B cell (primary cell): ENCODE measurements at regions not wholly inside any gene's neighbourhood (a gene's known extent, or its start where the extent isn't known, plus 50 kb on each side); places are given as distances from the start of the nearest gene placed in this dataset.

ENCODE experiments used
- ATAC-seq: fragments of 200-7000 bp; cut with Tn5 transposase; one replicate; pipeline ENCODE4 v1.10.0; 2021; ENCODE audit warnings: low read depth, mild to moderate bottlenecking, moderate number of reproducible peaks, moderate library complexity
- CTCF ChIA-PET: fragments of 350-600 bp; sonication (Branson Sonifier 250); formaldehyde crosslinking; loops from one replicate; lab custom pipeline; 2021; ENCODE audit warnings: antibody characterized with exemption, inconsistent platforms; lab: Charles Lee
- POLR2A ChIA-PET: fragments of 350-600 bp; sonication (Branson Sonifier 250); formaldehyde crosslinking; loops from one replicate; lab custom pipeline; 2021; ENCODE audit warnings: antibody characterized with exemption; lab: Charles Lee
- DNase-seq: peaks from one replicate; pipeline ENCODE4 v3.0.0; 2013
- H2AFZ ChIP-seq: 2 replicates; pipeline ENCODE4 v1.6.1; 2012; ENCODE audit warnings: mild to moderate bottlenecking, low read depth, low read length; ENCODE audit not compliant: insufficient read depth, poor library complexity, severe bottlenecking
- H3K27ac ChIP-seq, 2 donors: 1 replicate in 1 of 2; 2 replicates in 1 of 2; pipeline ENCODE4 v1.5.1; 2012 to 2013; ENCODE audit warnings: low read length in 2 of 2, mild to moderate bottlenecking in 2 of 2, moderate library complexity in 1 of 2
- H3K27me3 ChIP-seq, 4 experiments: fragments of 200-600 bp in 1 of 4; sonication (generic) in 1 of 4; replicated peaks in 1 of 4; 1 replicate in 2 of 4; 2 replicates in 2 of 4; pipeline versions ENCODE4 v1.6.1 to v1.7.0; 2013 to 2016; ENCODE audit warnings: low read length in 3 of 4, mild to moderate bottlenecking in 2 of 4, mixed read lengths in 1 of 4, moderate library complexity in 1 of 4; ENCODE audit not compliant: insufficient read depth in 4 of 4, control insufficient read depth in 3 of 4; ENCODE audit errors: control extremely low read depth in 1 of 4
- H3K36me3 ChIP-seq, 2 experiments: replicated peaks in 1 of 2; 1 replicate in 1 of 2; 2 replicates in 1 of 2; pipeline versions ENCODE4 v1.6.1 to v1.7.1; 2013; ENCODE audit warnings: low read length in 1 of 2; ENCODE audit not compliant: insufficient read depth in 2 of 2, control insufficient read depth in 1 of 2; ENCODE audit errors: control extremely low read depth in 1 of 2, extremely low read depth in 1 of 2
- H3K4me1 ChIP-seq, 2 donors: fragments of 200-600 bp in 1 of 2; sonication (generic) in 1 of 2; 1 replicate in 1 of 2; 2 replicates in 1 of 2; pipeline versions ENCODE4 v1.5.1 to v1.6.1; 2013 to 2017; ENCODE audit warnings: low read length in 2 of 2; ENCODE audit not compliant: control insufficient read depth in 2 of 2, insufficient read depth in 2 of 2
- H3K4me2 ChIP-seq: replicated peaks from 2 replicates; pipeline ENCODE3; 2012; ENCODE audit warnings: mild to moderate bottlenecking, low read depth, low read length; ENCODE audit not compliant: poor library complexity, severe bottlenecking
- H3K4me3 ChIP-seq, 5 experiments: fragments of 200-600 bp in 1 of 5; sonication (generic) in 1 of 5; 1 replicate in 3 of 5; 2 replicates in 2 of 5; pipeline versions ENCODE4 v1.5.1 to v1.7.0; 2011 to 2016; ENCODE audit warnings: low read length in 4 of 5, mild to moderate bottlenecking in 4 of 5, low read depth in 2 of 5, control low read depth in 1 of 5, moderate library complexity in 1 of 5; ENCODE audit not compliant: insufficient read depth in 1 of 5; ENCODE audit errors: control extremely low read depth in 1 of 5, extremely low read depth in 1 of 5
- H3K79me2 ChIP-seq: fragments of 200-600 bp; sonication (generic); one replicate; pipeline ENCODE4 v1.6.0; 2016; ENCODE audit warnings: low read length; ENCODE audit not compliant: control insufficient read depth, insufficient read depth
- H3K9ac ChIP-seq: fragments of 200-600 bp; sonication (generic); 2 replicates; pipeline ENCODE4 v1.6.1; 2017; ENCODE audit warnings: mild to moderate bottlenecking, low read length, moderate library complexity
- H3K9me3 ChIP-seq, 3 donors: one replicate each; pipeline versions ENCODE4 v1.6.1 to v1.7.1; 2013; ENCODE audit warnings: low read length in 2 of 3; ENCODE audit not compliant: control insufficient read depth in 2 of 3, insufficient read depth in 1 of 3; ENCODE audit errors: control extremely low read depth in 1 of 3
- H4K20me1 ChIP-seq: 2 replicates; pipeline ENCODE4 v1.6.0; 2012; ENCODE audit warnings: mild to moderate bottlenecking, low read length; ENCODE audit not compliant: insufficient read depth, control insufficient read depth, poor library complexity, severe bottlenecking
- H3K27ac Mint-ChIP-seq: one replicate; pipeline ENCODE4 v1.8.0; 2021; ENCODE audit warnings: mixed read lengths
- H3K27me3 Mint-ChIP-seq: one replicate; pipeline ENCODE4 v1.8.0; 2021; ENCODE audit warnings: mixed read lengths
- H3K4me1 Mint-ChIP-seq: one replicate; pipeline ENCODE4 v1.8.0; 2021; ENCODE audit warnings: mixed read lengths
- H3K4me3 Mint-ChIP-seq: one replicate; pipeline ENCODE4 v1.8.0; 2021; ENCODE audit warnings: mixed read lengths
- H3K9me3 Mint-ChIP-seq: one replicate; pipeline ENCODE4 v1.8.0; 2022; ENCODE audit warnings: mixed read lengths; ENCODE audit not compliant: insufficient read depth
- EZH2 ChIP-seq: IDR thresholded peaks from 2 replicates; pipeline ENCODE4 v1.6.1; 2012; ENCODE audit warnings: borderline replicate concordance, low read depth, mild to moderate bottlenecking, moderate library complexity, low read length; ENCODE audit not compliant: insufficient read depth, poor library complexity, severe bottlenecking
- WGBS: methylation state at CpG from one replicate; pipeline ENCODE4 v1.1.5; 2013; ENCODE audit warnings: missing lambda C conversion rate; ENCODE audit not compliant: insufficient coverage; 5-methylcytosine and 5-hydroxymethylcytosine counted together
- intact Hi-C: fragments of 100-400 bp; cut with micrococcal nuclease; formaldehyde crosslinking; loops from one replicate; pipeline ENCODE4 v1.10.0; 2022
- TF ChIP-seq, protein P1 (sequence below): fragments of 200-600 bp; IDR thresholded peaks from one replicate; pipeline ENCODE4 v1.8.0; 2022; ENCODE audit warnings: antibody characterized with exemption, mild to moderate bottlenecking

GRCh38 chr10:128422190-128422589 lies 296.0 kb upstream of the MKI67 start:
- Histone ChIP-seq H3K4me3 (no peak overlapping the region), H3K9me3 (peaks cover 0 to under 1% (median 0%) of the 10 kb centered on the region in 3 donors), H3K27ac (no peak overlapping the region), H3K4me1 (no peaks in the 10 kb centered on the region), H4K20me1 (no peaks in the 10 kb centered on the region), H3K79me2 (no peaks in the 10 kb centered on the region), H3K4me2 (no peak overlapping the region), H3K36me3 (no peaks in the 10 kb centered on the region), H3K9ac (no peak overlapping the region), H2AFZ (no peak overlapping the region), H3K27me3 (no peaks in the 10 kb centered on the region)
- WGBS, result 91% methylated on average over 11 of the region's 13 CpGs
- ChIA-PET CTCF (no interaction called here), POLR2A (no interaction called here)
- H3K9me3 Mint-ChIP-seq, result no peaks in the 10 kb centered on the region
- H3K4me1 Mint-ChIP-seq, result no peaks in the 10 kb centered on the region
- TF ChIP-seq, protein P1, sequence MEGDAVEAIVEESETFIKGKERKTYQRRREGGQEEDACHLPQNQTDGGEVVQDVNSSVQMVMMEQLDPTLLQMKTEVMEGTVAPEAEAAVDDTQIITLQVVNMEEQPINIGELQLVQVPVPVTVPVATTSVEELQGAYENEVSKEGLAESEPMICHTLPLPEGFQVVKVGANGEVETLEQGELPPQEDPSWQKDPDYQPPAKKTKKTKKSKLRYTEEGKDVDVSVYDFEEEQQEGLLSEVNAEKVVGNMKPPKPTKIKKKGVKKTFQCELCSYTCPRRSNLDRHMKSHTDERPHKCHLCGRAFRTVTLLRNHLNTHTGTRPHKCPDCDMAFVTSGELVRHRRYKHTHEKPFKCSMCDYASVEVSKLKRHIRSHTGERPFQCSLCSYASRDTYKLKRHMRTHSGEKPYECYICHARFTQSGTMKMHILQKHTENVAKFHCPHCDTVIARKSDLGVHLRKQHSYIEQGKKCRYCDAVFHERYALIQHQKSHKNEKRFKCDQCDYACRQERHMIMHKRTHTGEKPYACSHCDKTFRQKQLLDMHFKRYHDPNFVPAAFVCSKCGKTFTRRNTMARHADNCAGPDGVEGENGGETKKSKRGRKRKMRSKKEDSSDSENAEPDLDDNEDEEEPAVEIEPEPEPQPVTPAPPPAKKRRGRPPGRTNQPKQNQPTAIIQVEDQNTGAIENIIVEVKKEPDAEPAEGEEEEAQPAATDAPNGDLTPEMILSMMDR, result no peak
- no peak for TF ChIP-seq EZH2
- H3K27me3 Mint-ChIP-seq, result no peaks in the 10 kb centered on the region
- no peak for DNase-seq
- no peak overlapping the region for H3K27ac Mint-ChIP-seq
- H3K4me3 Mint-ChIP-seq, result no peak overlapping the region
- ATAC-seq, result no peak
- intact Hi-C loops, result no loop called here

GRCh38 chr10:128422999-128423398 lies 296.8 kb upstream of the MKI67 start:
- CTCF ChIA-PET, result no interaction called here
- Histone ChIP-seq H3K4me2 (no peak overlapping the region), H3K27me3 (no peaks in the 10 kb centered on the region), H3K9ac (no peak overlapping the region), H3K9me3 (peaks cover 0 to 3% (median 0%) of the 10 kb centered on the region in 3 donors), H4K20me1 (no peaks in the 10 kb centered on the region), H3K36me3 (no peaks in the 10 kb centered on the region), H2AFZ (no peak overlapping the region), H3K4me3 (no peak overlapping the region), H3K4me1 (no peaks in the 10 kb centered on the region), H3K79me2 (no peaks in the 10 kb centered on the region), H3K27ac (no peak overlapping the region)
- POLR2A ChIA-PET, result no interaction called here
- Mint-ChIP-seq H3K27me3 (no peaks in the 10 kb centered on the region), H3K9me3 (no peaks in the 10 kb centered on the region), H3K27ac (no peak overlapping the region), H3K4me3 (no peak overlapping the region), H3K4me1 (no peaks in the 10 kb centered on the region)
- intact Hi-C loops, result no loop called here
- TF ChIP-seq EZH2, result no peak
- ATAC-seq (no peak), DNase-seq (no peak)
- 85% methylated on average over 2 of the region's 5 CpGs for WGBS
